ENCODE measurements at regions not wholly inside any gene's neighbourhood (a gene's known extent, or its start where the extent isn't known, plus 50 kb on each side); places are given as distances from the start of the nearest gene placed in this dataset.

DNA sequence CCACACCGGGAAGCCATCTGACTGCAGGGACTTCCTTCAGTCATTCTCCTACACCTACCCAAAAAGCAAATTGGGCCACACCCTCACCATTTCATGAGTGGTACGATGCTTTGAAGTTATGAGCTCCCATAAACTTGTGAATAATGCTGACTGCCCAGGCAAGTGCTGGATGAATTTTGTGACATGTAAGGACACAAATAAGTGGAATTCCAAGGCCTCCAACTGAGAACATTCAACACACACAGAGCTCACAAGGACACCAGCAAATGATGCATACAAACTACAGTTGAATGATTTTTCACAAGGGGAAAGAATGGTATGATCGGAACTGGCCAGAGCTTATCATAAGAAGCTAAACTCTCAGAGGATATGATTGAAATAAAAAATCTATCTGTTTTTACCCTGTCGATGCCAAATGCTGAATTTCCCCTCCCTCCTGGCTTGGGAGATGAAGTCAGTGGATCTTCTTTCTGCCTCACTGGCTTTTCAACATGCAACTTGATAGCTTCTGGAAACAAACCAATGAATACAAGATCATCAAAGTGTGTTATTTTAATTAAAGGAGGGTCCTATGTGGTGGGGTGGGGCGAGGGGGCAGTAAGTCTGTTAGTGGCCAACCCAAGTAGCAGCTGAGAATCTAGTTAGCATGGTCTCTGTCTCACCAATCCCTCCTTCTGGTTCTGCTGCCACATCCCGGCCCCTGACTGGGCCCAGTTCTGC is 123.8 kb downstream of the WT1 start:
- Histone ChIP-seq H3K4me2 (ENCODE audit: insufficient read depth, low read length) (no peak overlapping the region), H3K27ac (ENCODE audit: low read length) (no peak overlapping the region), H4K20me1 (ENCODE audit: insufficient read depth, low read length) (no peaks in the 10 kb centered on the region), H3K9me3 (ENCODE audit: insufficient read depth, low read length, severe bottlenecking) (no peaks in the 10 kb centered on the region), H2AFZ (ENCODE audit: low read depth, low read length) (no peak overlapping the region), H3K9ac (ENCODE audit: low read depth, low read length) (no peak overlapping the region), H3K79me2 (ENCODE audit: insufficient read depth, low read length) (no peaks in the 10 kb centered on the region), H3K4me1 (ENCODE audit: insufficient read depth, low read length) (no peaks in the 10 kb centered on the region), H3K4me3 (ENCODE audit: low read depth in 1 of 2, low read length in 2 of 2) (no peak overlapping the region), H3K36me3 (ENCODE audit: insufficient read depth, low read length) (no peaks in the 10 kb centered on the region), H3K27me3 (ENCODE audit: insufficient read depth, low read length, poor library complexity) (no peaks in the 10 kb centered on the region)
- DNase-seq: no peak
- ATAC-seq (ENCODE audit: insufficient read depth, low read depth): no peak
- TF ChIP-seq, protein P1, sequence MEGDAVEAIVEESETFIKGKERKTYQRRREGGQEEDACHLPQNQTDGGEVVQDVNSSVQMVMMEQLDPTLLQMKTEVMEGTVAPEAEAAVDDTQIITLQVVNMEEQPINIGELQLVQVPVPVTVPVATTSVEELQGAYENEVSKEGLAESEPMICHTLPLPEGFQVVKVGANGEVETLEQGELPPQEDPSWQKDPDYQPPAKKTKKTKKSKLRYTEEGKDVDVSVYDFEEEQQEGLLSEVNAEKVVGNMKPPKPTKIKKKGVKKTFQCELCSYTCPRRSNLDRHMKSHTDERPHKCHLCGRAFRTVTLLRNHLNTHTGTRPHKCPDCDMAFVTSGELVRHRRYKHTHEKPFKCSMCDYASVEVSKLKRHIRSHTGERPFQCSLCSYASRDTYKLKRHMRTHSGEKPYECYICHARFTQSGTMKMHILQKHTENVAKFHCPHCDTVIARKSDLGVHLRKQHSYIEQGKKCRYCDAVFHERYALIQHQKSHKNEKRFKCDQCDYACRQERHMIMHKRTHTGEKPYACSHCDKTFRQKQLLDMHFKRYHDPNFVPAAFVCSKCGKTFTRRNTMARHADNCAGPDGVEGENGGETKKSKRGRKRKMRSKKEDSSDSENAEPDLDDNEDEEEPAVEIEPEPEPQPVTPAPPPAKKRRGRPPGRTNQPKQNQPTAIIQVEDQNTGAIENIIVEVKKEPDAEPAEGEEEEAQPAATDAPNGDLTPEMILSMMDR (IDR thresholded peaks at IDR 0.05; ENCODE audit: borderline replicate concordance, extremely low read depth, low read length, poor library complexity, severe bottlenecking): no peak
- TF ChIP-seq EZH2 (IDR thresholded peaks at IDR 0.05; ENCODE audit: borderline replicate concordance, low read depth, low read length, severe bottlenecking): no peak

DNA sequence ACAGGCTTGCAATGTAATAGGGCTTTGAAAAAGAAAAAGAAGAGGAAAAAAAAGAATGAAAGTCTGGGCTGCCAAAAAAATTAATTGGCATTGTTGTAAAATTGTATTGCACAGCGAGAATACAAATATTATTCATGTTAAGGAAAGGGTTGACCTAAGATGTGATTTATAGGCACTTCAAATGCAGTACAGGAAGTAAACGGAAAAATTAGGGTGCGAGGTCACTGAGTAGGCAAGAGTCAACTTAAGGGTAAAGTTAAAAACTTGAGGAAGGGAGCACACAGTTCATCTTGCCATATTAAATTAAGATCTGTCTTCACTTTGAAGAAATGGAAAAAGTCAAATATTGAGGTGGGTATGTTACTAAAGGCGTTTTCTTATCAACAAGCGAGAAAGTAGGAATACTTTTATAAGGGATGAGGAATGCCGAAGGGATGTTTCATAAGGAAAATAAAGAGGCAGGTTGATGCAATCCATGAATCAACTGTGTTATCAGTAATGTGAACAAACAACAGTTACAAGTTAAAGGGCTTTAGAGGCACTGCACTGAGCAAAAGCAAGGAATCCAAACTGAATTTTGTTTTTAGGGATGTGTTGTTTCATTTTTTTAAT is 123.0 kb downstream of the WT1 start:
- H3K27ac ChIP-seq (ENCODE audit: low read length): no peak overlapping the region
- no peaks in the 10 kb centered on the region for H3K79me2 ChIP-seq (ENCODE audit: insufficient read depth, low read length)
- TF ChIP-seq EZH2 (IDR thresholded peaks at IDR 0.05; ENCODE audit: borderline replicate concordance, low read depth, low read length, severe bottlenecking): no peak
- TF ChIP-seq, protein P1 (IDR thresholded peaks at IDR 0.05; ENCODE audit: borderline replicate concordance, extremely low read depth, low read length, poor library complexity, severe bottlenecking): no peak
- DNase-seq (no peak), ATAC-seq (ENCODE audit: insufficient read depth, low read depth) (no peak)
- no peak overlapping the region for H3K9ac ChIP-seq (ENCODE audit: low read depth, low read length)
- H3K4me2 ChIP-seq (ENCODE audit: insufficient read depth, low read length): no peak overlapping the region
- no peaks in the 10 kb centered on the region for H3K36me3 ChIP-seq (ENCODE audit: insufficient read depth, low read length)
- no peaks in the 10 kb centered on the region for H3K27me3 ChIP-seq (ENCODE audit: insufficient read depth, low read length, poor library complexity)
- H2AFZ ChIP-seq (ENCODE audit: low read depth, low read length): no peak overlapping the region
- peaks cover 3% of the 10 kb centered on the region for H3K4me1 ChIP-seq (ENCODE audit: insufficient read depth, low read length)
- no peaks in the 10 kb centered on the region for H4K20me1 ChIP-seq (ENCODE audit: insufficient read depth, low read length)
- no peaks in the 10 kb centered on the region for H3K9me3 ChIP-seq (ENCODE audit: insufficient read depth, low read length, severe bottlenecking)
- no peak overlapping the region for H3K4me3 ChIP-seq (ENCODE audit: low read depth in 1 of 2, low read length in 2 of 2)

DNA sequence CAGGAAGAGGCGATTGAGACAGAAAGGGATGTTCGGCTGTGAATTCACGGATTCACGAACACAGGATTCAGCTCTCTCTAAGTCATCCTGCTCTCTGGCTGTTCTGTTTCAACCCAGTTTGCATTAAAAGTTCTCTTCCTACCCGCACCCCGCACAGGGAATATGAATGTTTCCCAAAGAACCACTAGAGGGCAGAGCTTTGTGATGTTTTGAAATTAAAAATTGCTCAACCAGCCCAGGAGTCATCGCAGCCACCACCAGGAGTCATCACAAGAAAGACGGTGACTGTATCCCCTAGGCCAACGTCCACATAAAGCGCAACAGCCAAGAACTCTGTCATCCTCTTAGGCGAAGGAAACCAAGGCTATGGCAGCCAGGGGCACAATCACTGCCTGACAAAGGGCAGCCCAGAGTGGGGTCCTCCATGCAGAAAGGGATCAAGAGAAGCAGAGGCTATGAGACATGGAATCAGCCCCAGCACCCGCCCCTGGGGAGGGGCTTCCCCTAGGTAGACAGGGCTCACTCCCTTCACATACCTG is 122.4 kb downstream of the WT1 start:
- H3K4me1 ChIP-seq (ENCODE audit: insufficient read depth, low read length): peaks cover 9% of the 10 kb centered on the region
- H3K27me3 ChIP-seq (ENCODE audit: insufficient read depth, low read length, poor library complexity): no peaks in the 10 kb centered on the region
- TF ChIP-seq, protein P1 (IDR thresholded peaks at IDR 0.05; ENCODE audit: borderline replicate concordance, extremely low read depth, low read length, poor library complexity, severe bottlenecking): peak; percentile 81
- TF ChIP-seq EZH2 (IDR thresholded peaks at IDR 0.05; ENCODE audit: borderline replicate concordance, low read depth, low read length, severe bottlenecking): no peak
- H3K4me3 ChIP-seq (ENCODE audit: low read depth in 1 of 2, low read length in 2 of 2): no peak overlapping the region
- H2AFZ ChIP-seq (ENCODE audit: low read depth, low read length): no peak overlapping the region
- H3K4me2 ChIP-seq (ENCODE audit: insufficient read depth, low read length): no peak overlapping the region
- no peaks in the 10 kb centered on the region for H3K79me2 ChIP-seq (ENCODE audit: insufficient read depth, low read length)
- peak; percentile 60 for DNase-seq
- no peaks in the 10 kb centered on the region for H3K9me3 ChIP-seq (ENCODE audit: insufficient read depth, low read length, severe bottlenecking)
- peak; percentile 81 for ATAC-seq (ENCODE audit: insufficient read depth, low read depth)
- no peak overlapping the region for H3K9ac ChIP-seq (ENCODE audit: low read depth, low read length)
- H4K20me1 ChIP-seq (ENCODE audit: insufficient read depth, low read length): no peaks in the 10 kb centered on the region
- no peak overlapping the region for H3K27ac ChIP-seq (ENCODE audit: low read length)
- H3K36me3 ChIP-seq (ENCODE audit: insufficient read depth, low read length): no peaks in the 10 kb centered on the region

Measured in DND-41 (cell line).